GM23338 (cell line): ENCODE measurements at regions not wholly inside any gene's neighbourhood (a gene's known extent, or its start where the extent isn't known, plus 50 kb on each side); places are given as distances from the start of the nearest gene placed in this dataset.

Experiments
- ATAC-seq: fragments of 200-7000 bp; cut with Tn5 transposase; 3 replicates; pipeline ENCODE4 v1.9.1; 2020
- DNase-seq: peaks from one replicate; pipeline ENCODE4 v3.0.0-alpha.2; 2015; ENCODE audit warnings: low spot score
- H2AFZ ChIP-seq: fragments of 200-600 bp; sonication (generic); 2 replicates; pipeline ENCODE4 v1.8.0; 2016; ENCODE audit warnings: antibody characterized with exemption, mild to moderate bottlenecking, moderate library complexity
- H3F3A ChIP-seq: fragments of 200-600 bp; sonication (generic); replicated peaks from 2 replicates; pipeline ENCODE4 v1.8.0; 2017; ENCODE audit warnings: antibody characterized with exemption, mixed run types, low read depth
- H3K27ac ChIP-seq: fragments of 200-600 bp; sonication (generic); 2 replicates; pipeline ENCODE4 v1.6.1; 2016; ENCODE audit warnings: low read depth
- H3K27me3 ChIP-seq: fragments of 200-600 bp; sonication (generic); 2 replicates; pipeline ENCODE4 v1.8.0; 2016; ENCODE audit warnings: mild to moderate bottlenecking, mixed run types, moderate library complexity; ENCODE audit not compliant: insufficient read depth
- H3K36me3 ChIP-seq: fragments of 200-600 bp; sonication (generic); 2 replicates; pipeline ENCODE4 v1.8.0; 2016; ENCODE audit warnings: mild to moderate bottlenecking; ENCODE audit not compliant: insufficient read depth
- H3K4me1 ChIP-seq: fragments of 200-600 bp; sonication (generic); 2 replicates; pipeline ENCODE4 v1.8.0; 2016; ENCODE audit warnings: mild to moderate bottlenecking, moderate library complexity; ENCODE audit not compliant: insufficient read depth
- H3K4me2 ChIP-seq: fragments of 200-600 bp; sonication (generic); 2 replicates; pipeline ENCODE4 v1.7.1; 2017; ENCODE audit warnings: mixed run types
- H3K4me3 ChIP-seq: fragments of 200-600 bp; sonication (generic); 2 replicates; pipeline ENCODE4 v1.6.1; 2016; ENCODE audit warnings: mixed run types
- H3K79me2 ChIP-seq: fragments of 200-600 bp; sonication (generic); replicated peaks from 2 replicates; pipeline ENCODE4 v1.8.0; 2017; ENCODE audit warnings: mild to moderate bottlenecking; ENCODE audit not compliant: insufficient read depth
- H3K9me2 ChIP-seq: fragments of 200-600 bp; sonication (generic); 2 replicates; pipeline ENCODE4 v1.8.0; 2017; ENCODE audit not compliant: insufficient read depth
- H4K20me1 ChIP-seq: fragments of 200-600 bp; sonication (generic); replicated peaks from 2 replicates; pipeline ENCODE4 v1.8.0; 2017; ENCODE audit warnings: mild to moderate bottlenecking; ENCODE audit not compliant: insufficient read depth
- H3K27ac Mint-ChIP-seq: 2 replicates; pipeline ENCODE4 v1.8.0; 2020; ENCODE audit warnings: inconsistent platforms, mild to moderate bottlenecking, moderate library complexity, mixed read lengths
- H3K27me3 Mint-ChIP-seq: 3 replicates; pipeline ENCODE4 v1.8.0; 2022; ENCODE audit warnings: low read depth, mild to moderate bottlenecking, moderate library complexity, mixed read lengths, inconsistent platforms; ENCODE audit not compliant: insufficient read depth, poor library complexity
- H3K36me3 Mint-ChIP-seq: 3 replicates; pipeline ENCODE4 v1.8.0; 2021; ENCODE audit warnings: low read depth, mild to moderate bottlenecking, inconsistent platforms, moderate library complexity, mixed read lengths
- H3K4me1 Mint-ChIP-seq: 3 replicates; pipeline ENCODE4 v1.8.0; 2020; ENCODE audit warnings: mild to moderate bottlenecking, inconsistent platforms, mixed read lengths
- H3K4me3 Mint-ChIP-seq: 3 replicates; pipeline ENCODE4 v1.8.0; 2021; ENCODE audit warnings: moderate library complexity, mild to moderate bottlenecking, inconsistent platforms, mixed read lengths
- H3K9me3 Mint-ChIP-seq: 3 replicates; pipeline ENCODE4 v1.8.0; 2020; ENCODE audit warnings: moderate library complexity, mild to moderate bottlenecking, inconsistent platforms, mixed read lengths
- CTCF ChIP-seq, 2 experiments: fragments of 200-600 bp in 1 of 2; sonication (generic) in 1 of 2; conservative IDR thresholded peaks; 2 replicates each; pipeline versions ENCODE4 v1.5.1 to v1.6.1; 2016 to 2017; ENCODE audit warnings: antibody characterized with exemption in 2 of 2, low read depth in 2 of 2, mild to moderate bottlenecking in 2 of 2, moderate library complexity in 1 of 2
- ETS1 ChIP-seq: IDR thresholded peaks from 2 replicates; pipeline ENCODE4 v1.6.1; 2016; ENCODE audit warnings: antibody characterized with exemption
- EZH2phosphoT487 ChIP-seq: fragments of 200-600 bp; sonication (generic); IDR thresholded peaks from one replicate; pipeline ENCODE4 v1.8.1; 2018; ENCODE audit warnings: antibody characterized with exemption; ENCODE audit not compliant: unreplicated experiment
- JUNB ChIP-seq: IDR thresholded peaks from one replicate; pipeline ENCODE4 v1.6.1; 2016; ENCODE audit warnings: antibody characterized with exemption; ENCODE audit not compliant: unreplicated experiment
- NANOG ChIP-seq: IDR thresholded peaks from 2 replicates; pipeline ENCODE4 v1.6.1; 2016; ENCODE audit warnings: antibody characterized with exemption, borderline replicate concordance
- POLR2AphosphoS5 ChIP-seq: IDR thresholded peaks from 2 replicates; pipeline ENCODE4 v1.6.1; 2016; ENCODE audit warnings: antibody characterized with exemption, low read depth
- REST ChIP-seq: IDR thresholded peaks from one replicate; pipeline ENCODE4 v1.6.1; 2018; ENCODE audit warnings: antibody characterized with exemption; ENCODE audit not compliant: unreplicated experiment
- STAT1 ChIP-seq: IDR thresholded peaks from one replicate; pipeline ENCODE4 v1.6.1; 2016; ENCODE audit warnings: antibody characterized with exemption; ENCODE audit not compliant: unreplicated experiment
- ZNF114 ChIP-seq: fragments of 250-450 bp; sonication (Bioruptor Pico); IDR thresholded peaks from 2 replicates; pipeline ENCODE4 v1.5.0; 2020; ENCODE audit warnings: mild to moderate bottlenecking, moderate library complexity
- ZNF331 ChIP-seq: fragments of 250-450 bp; sonication (Bioruptor Pico); IDR thresholded peaks from 2 replicates; pipeline ENCODE4 v1.5.0; 2020; ENCODE audit warnings: low read depth, mild to moderate bottlenecking, moderate library complexity
- ZNF462 ChIP-seq: fragments of 250-450 bp; sonication (Bioruptor Pico); IDR thresholded peaks from 2 replicates; pipeline ENCODE4 v1.5.0; 2020; ENCODE audit warnings: mild to moderate bottlenecking, moderate library complexity

GRCh38 chr13:99642006-99642405 is 140.7 kb downstream of the TM9SF2 start:
- Histone ChIP-seq H3K27ac (no peak overlapping the region), H3K79me2 (no peaks in the 10 kb centered on the region), H3K4me3 (no peak overlapping the region), H3K9me2 (no peaks in the 10 kb centered on the region), H3K36me3 (no peaks in the 10 kb centered on the region), H3K27me3 (no peaks in the 10 kb centered on the region), H3K4me1 (peaks cover 4% of the 10 kb centered on the region), H2AFZ (no peak overlapping the region), H3F3A (0 out of 2 replicates have a peak, but pooled peaks cover 4% of the 10 kb centered on the region), H4K20me1 (no peaks in the 10 kb centered on the region), H3K4me2 (no peak overlapping the region)
- no peaks in the 10 kb centered on the region for H3K36me3 Mint-ChIP-seq
- ATAC-seq = no peak
- H3K9me3 Mint-ChIP-seq = no peaks in the 10 kb centered on the region
- peaks cover 2% of the 10 kb centered on the region for H3K4me1 Mint-ChIP-seq
- DNase-seq = no peak
- TF ChIP-seq STAT1 (no peak), ETS1 (no peak), POLR2AphosphoS5 (no peak), REST (no peak), CTCF (conservative IDR thresholded peaks at IDR 0.05; ENCODE audit: low read depth in 2 of 2) (no peak), NANOG (no peak), ZNF331 (no peak), EZH2phosphoT487 (no peak), JUNB (no peak), ZNF114 (CRISPR knock-in tag) (no peak)
- no peak overlapping the region for H3K27ac Mint-ChIP-seq
- H3K27me3 Mint-ChIP-seq = peaks cover 4% of the 10 kb centered on the region
- H3K4me3 Mint-ChIP-seq = no peak overlapping the region

GRCh38 chr13:99640260-99640659 is 139.0 kb downstream of the TM9SF2 start:
- H3K27ac ChIP-seq = no peak overlapping the region
- Mint-ChIP-seq H3K9me3 (no peaks in the 10 kb centered on the region), H3K27me3 (peaks cover 4% of the 10 kb centered on the region), H3K36me3 (no peaks in the 10 kb centered on the region), H3K4me3 (no peak overlapping the region), H3K27ac (no peak overlapping the region), H3K4me1 (peaks cover 2% of the 10 kb centered on the region; the same call in 2 of the 3 replicates)
- no peak overlapping the region for H3K4me2 ChIP-seq
- H3F3A ChIP-seq = 0 out of 2 replicates have a peak, but pooled peaks cover 4% of the 10 kb centered on the region
- ATAC-seq (no peak), DNase-seq (no peak)
- H2AFZ ChIP-seq = no peak overlapping the region
- H3K36me3 ChIP-seq = no peaks in the 10 kb centered on the region
- no peaks in the 10 kb centered on the region for H3K9me2 ChIP-seq
- no peaks in the 10 kb centered on the region for H3K4me1 ChIP-seq
- H3K79me2 ChIP-seq = no peaks in the 10 kb centered on the region
- no peaks in the 10 kb centered on the region for H4K20me1 ChIP-seq
- no peaks in the 10 kb centered on the region for H3K27me3 ChIP-seq
- no peak overlapping the region for H3K4me3 ChIP-seq
- TF ChIP-seq JUNB (no peak), ZNF331 (no peak), EZH2phosphoT487 (no peak), ZNF462 (no peak)
